B cell (primary cell): ENCODE measurements at regions not wholly inside any gene's neighbourhood (a gene's known extent, or its start where the extent isn't known, plus 50 kb on each side); places are given as distances from the start of the nearest gene placed in this dataset.

Experiments used
- ATAC-seq: fragments of 200-7000 bp; cut with Tn5 transposase; one replicate; pipeline ENCODE4 v1.10.0; 2021; ENCODE audit warnings: low read depth, mild to moderate bottlenecking, moderate number of reproducible peaks, moderate library complexity
- CTCF ChIA-PET: fragments of 350-600 bp; sonication (Branson Sonifier 250); formaldehyde crosslinking; loops from one replicate; lab custom pipeline; 2021; ENCODE audit warnings: antibody characterized with exemption, inconsistent platforms; lab: Charles Lee
- POLR2A ChIA-PET: fragments of 350-600 bp; sonication (Branson Sonifier 250); formaldehyde crosslinking; loops from one replicate; lab custom pipeline; 2021; ENCODE audit warnings: antibody characterized with exemption; lab: Charles Lee
- DNase-seq: peaks from one replicate; pipeline ENCODE4 v3.0.0; 2013
- H2AFZ ChIP-seq: 2 replicates; pipeline ENCODE4 v1.6.1; 2012; ENCODE audit warnings: mild to moderate bottlenecking, low read depth, low read length; ENCODE audit not compliant: insufficient read depth, poor library complexity, severe bottlenecking
- H3K27ac ChIP-seq, 2 donors: 1 replicate in 1 of 2; 2 replicates in 1 of 2; pipeline ENCODE4 v1.5.1; 2012 to 2013; ENCODE audit warnings: low read length in 2 of 2, mild to moderate bottlenecking in 2 of 2, moderate library complexity in 1 of 2
- H3K27me3 ChIP-seq, 4 experiments: fragments of 200-600 bp in 1 of 4; sonication (generic) in 1 of 4; replicated peaks in 1 of 4; 1 replicate in 2 of 4; 2 replicates in 2 of 4; pipeline versions ENCODE4 v1.6.1 to v1.7.0; 2013 to 2016; ENCODE audit warnings: low read length in 3 of 4, mild to moderate bottlenecking in 2 of 4, mixed read lengths in 1 of 4, moderate library complexity in 1 of 4; ENCODE audit not compliant: insufficient read depth in 4 of 4, control insufficient read depth in 3 of 4; ENCODE audit errors: control extremely low read depth in 1 of 4
- H3K36me3 ChIP-seq, 2 experiments: replicated peaks in 1 of 2; 1 replicate in 1 of 2; 2 replicates in 1 of 2; pipeline versions ENCODE4 v1.6.1 to v1.7.1; 2013; ENCODE audit warnings: low read length in 1 of 2; ENCODE audit not compliant: insufficient read depth in 2 of 2, control insufficient read depth in 1 of 2; ENCODE audit errors: control extremely low read depth in 1 of 2, extremely low read depth in 1 of 2
- H3K4me1 ChIP-seq, 2 donors: fragments of 200-600 bp in 1 of 2; sonication (generic) in 1 of 2; 1 replicate in 1 of 2; 2 replicates in 1 of 2; pipeline versions ENCODE4 v1.5.1 to v1.6.1; 2013 to 2017; ENCODE audit warnings: low read length in 2 of 2; ENCODE audit not compliant: control insufficient read depth in 2 of 2, insufficient read depth in 2 of 2
- H3K4me2 ChIP-seq: replicated peaks from 2 replicates; pipeline ENCODE3; 2012; ENCODE audit warnings: mild to moderate bottlenecking, low read depth, low read length; ENCODE audit not compliant: poor library complexity, severe bottlenecking
- H3K4me3 ChIP-seq, 5 experiments: fragments of 200-600 bp in 1 of 5; sonication (generic) in 1 of 5; 1 replicate in 3 of 5; 2 replicates in 2 of 5; pipeline versions ENCODE4 v1.5.1 to v1.7.0; 2011 to 2016; ENCODE audit warnings: low read length in 4 of 5, mild to moderate bottlenecking in 4 of 5, low read depth in 2 of 5, control low read depth in 1 of 5, moderate library complexity in 1 of 5; ENCODE audit not compliant: insufficient read depth in 1 of 5; ENCODE audit errors: control extremely low read depth in 1 of 5, extremely low read depth in 1 of 5
- H3K79me2 ChIP-seq: fragments of 200-600 bp; sonication (generic); one replicate; pipeline ENCODE4 v1.6.0; 2016; ENCODE audit warnings: low read length; ENCODE audit not compliant: control insufficient read depth, insufficient read depth
- H3K9ac ChIP-seq: fragments of 200-600 bp; sonication (generic); 2 replicates; pipeline ENCODE4 v1.6.1; 2017; ENCODE audit warnings: mild to moderate bottlenecking, low read length, moderate library complexity
- H3K9me3 ChIP-seq, 3 donors: one replicate each; pipeline versions ENCODE4 v1.6.1 to v1.7.1; 2013; ENCODE audit warnings: low read length in 2 of 3; ENCODE audit not compliant: control insufficient read depth in 2 of 3, insufficient read depth in 1 of 3; ENCODE audit errors: control extremely low read depth in 1 of 3
- H4K20me1 ChIP-seq: 2 replicates; pipeline ENCODE4 v1.6.0; 2012; ENCODE audit warnings: mild to moderate bottlenecking, low read length; ENCODE audit not compliant: insufficient read depth, control insufficient read depth, poor library complexity, severe bottlenecking
- H3K27ac Mint-ChIP-seq: one replicate; pipeline ENCODE4 v1.8.0; 2021; ENCODE audit warnings: mixed read lengths
- H3K27me3 Mint-ChIP-seq: one replicate; pipeline ENCODE4 v1.8.0; 2021; ENCODE audit warnings: mixed read lengths
- H3K4me1 Mint-ChIP-seq: one replicate; pipeline ENCODE4 v1.8.0; 2021; ENCODE audit warnings: mixed read lengths
- H3K4me3 Mint-ChIP-seq: one replicate; pipeline ENCODE4 v1.8.0; 2021; ENCODE audit warnings: mixed read lengths
- H3K9me3 Mint-ChIP-seq: one replicate; pipeline ENCODE4 v1.8.0; 2022; ENCODE audit warnings: mixed read lengths; ENCODE audit not compliant: insufficient read depth
- CTCF ChIP-seq: fragments of 200-600 bp; IDR thresholded peaks from one replicate; pipeline ENCODE4 v1.8.0; 2022; ENCODE audit warnings: antibody characterized with exemption, mild to moderate bottlenecking
- EZH2 ChIP-seq: IDR thresholded peaks from 2 replicates; pipeline ENCODE4 v1.6.1; 2012; ENCODE audit warnings: borderline replicate concordance, low read depth, mild to moderate bottlenecking, moderate library complexity, low read length; ENCODE audit not compliant: insufficient read depth, poor library complexity, severe bottlenecking
- WGBS: methylation state at CpG from one replicate; pipeline ENCODE4 v1.1.5; 2013; ENCODE audit warnings: missing lambda C conversion rate; ENCODE audit not compliant: insufficient coverage; 5-methylcytosine and 5-hydroxymethylcytosine counted together
- intact Hi-C: fragments of 100-400 bp; cut with micrococcal nuclease; formaldehyde crosslinking; loops from one replicate; pipeline ENCODE4 v1.10.0; 2022

DNA sequence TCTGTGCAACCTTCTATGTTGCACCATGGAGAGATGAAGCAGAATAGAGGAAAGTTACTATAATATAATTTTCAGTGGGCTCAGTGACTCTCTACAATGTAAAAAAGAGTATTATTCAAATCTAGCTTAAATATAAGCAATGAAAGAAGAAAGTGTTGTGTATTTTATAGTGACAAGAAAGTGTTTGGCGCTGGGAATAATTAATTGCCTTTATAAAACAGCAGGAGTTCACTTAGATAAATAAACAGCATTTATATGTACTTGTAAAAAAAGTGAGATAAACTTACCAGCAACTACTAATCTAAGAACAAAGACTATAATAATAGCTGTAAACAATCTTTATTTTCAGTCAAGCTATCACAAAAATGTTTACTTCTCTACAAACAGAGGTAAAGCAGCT, 488.9 kb upstream of the PCDH10 start:
- intact Hi-C loops = no loop called here
- H3K27me3 Mint-ChIP-seq = no peaks in the 10 kb centered on the region
- ATAC-seq (no peak), DNase-seq (no peak)
- H3K27me3 ChIP-seq = no peaks in the 10 kb centered on the region
- CTCF ChIA-PET = no interaction called here
- no peak overlapping the region for H3K4me3 ChIP-seq
- no peaks in the 10 kb centered on the region for H3K36me3 ChIP-seq
- H3K27ac ChIP-seq = no peak overlapping the region
- no CpG with 5 or more reads among the region's 1 CpG for WGBS
- H3K4me1 ChIP-seq = no peaks in the 10 kb centered on the region
- H3K4me1 Mint-ChIP-seq = no peaks in the 10 kb centered on the region
- H3K9me3 Mint-ChIP-seq = peaks cover 11% of the 10 kb centered on the region
- no peak overlapping the region for H3K27ac Mint-ChIP-seq
- H3K9me3 ChIP-seq = peaks cover 0 to 8% (median 4%) of the 10 kb centered on the region in 3 donors
- no peak overlapping the region for H3K4me3 Mint-ChIP-seq
- H3K9ac ChIP-seq = no peak overlapping the region
- TF ChIP-seq EZH2 (no peak), CTCF (no peak)
- no peaks in the 10 kb centered on the region for H4K20me1 ChIP-seq
- no peaks in the 10 kb centered on the region for H3K79me2 ChIP-seq
- H2AFZ ChIP-seq = no peak overlapping the region
- H3K4me2 ChIP-seq = no peak overlapping the region
- POLR2A ChIA-PET = no interaction called here

DNA sequence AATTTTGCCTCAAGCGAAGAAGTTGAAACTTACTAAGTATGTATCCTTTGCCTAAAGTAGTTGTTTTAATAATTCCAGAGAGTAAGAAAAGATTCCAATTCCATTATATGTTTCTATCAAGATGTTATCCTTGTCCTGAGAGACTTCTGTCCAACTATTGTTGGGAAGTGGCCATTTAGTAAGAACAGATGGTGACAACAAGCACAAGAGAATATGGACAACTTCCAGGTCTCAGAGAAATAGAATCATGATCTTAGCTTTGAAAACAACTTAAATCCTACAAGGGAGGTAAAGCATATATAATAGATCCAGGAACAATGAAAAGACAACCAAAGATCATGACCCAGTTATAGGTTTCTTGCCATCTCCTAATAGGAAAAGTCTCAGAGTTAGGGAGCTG, 486.6 kb upstream of the PCDH10 start:
- intact Hi-C loops = no loop called here
- Histone ChIP-seq H2AFZ (no peak overlapping the region), H3K27ac (no peak overlapping the region), H3K9ac (no peak overlapping the region), H3K9me3 (peaks cover 0 to 8% (median 4%) of the 10 kb centered on the region in 3 donors), H4K20me1 (no peaks in the 10 kb centered on the region), H3K4me1 (no peaks in the 10 kb centered on the region), H3K27me3 (no peaks in the 10 kb centered on the region), H3K4me3 (no peak overlapping the region), H3K4me2 (no peak overlapping the region), H3K36me3 (no peaks in the 10 kb centered on the region), H3K79me2 (no peaks in the 10 kb centered on the region)
- CTCF ChIA-PET = no interaction called here
- DNase-seq (no peak), ATAC-seq (no peak)
- Mint-ChIP-seq H3K4me1 (no peaks in the 10 kb centered on the region), H3K27ac (no peak overlapping the region), H3K27me3 (no peaks in the 10 kb centered on the region), H3K4me3 (no peak overlapping the region), H3K9me3 (peaks cover 3% of the 10 kb centered on the region)
- TF ChIP-seq CTCF (no peak), EZH2 (no peak)
- WGBS = no CpG with 5 or more reads among the region's 1 CpG
- POLR2A ChIA-PET = no interaction called here
